ENCODE measurements at regions not wholly inside any gene's neighbourhood (a gene's known extent, or its start where the extent isn't known, plus 50 kb on each side); places are given as distances from the start of the nearest gene placed in this dataset.

DNA sequence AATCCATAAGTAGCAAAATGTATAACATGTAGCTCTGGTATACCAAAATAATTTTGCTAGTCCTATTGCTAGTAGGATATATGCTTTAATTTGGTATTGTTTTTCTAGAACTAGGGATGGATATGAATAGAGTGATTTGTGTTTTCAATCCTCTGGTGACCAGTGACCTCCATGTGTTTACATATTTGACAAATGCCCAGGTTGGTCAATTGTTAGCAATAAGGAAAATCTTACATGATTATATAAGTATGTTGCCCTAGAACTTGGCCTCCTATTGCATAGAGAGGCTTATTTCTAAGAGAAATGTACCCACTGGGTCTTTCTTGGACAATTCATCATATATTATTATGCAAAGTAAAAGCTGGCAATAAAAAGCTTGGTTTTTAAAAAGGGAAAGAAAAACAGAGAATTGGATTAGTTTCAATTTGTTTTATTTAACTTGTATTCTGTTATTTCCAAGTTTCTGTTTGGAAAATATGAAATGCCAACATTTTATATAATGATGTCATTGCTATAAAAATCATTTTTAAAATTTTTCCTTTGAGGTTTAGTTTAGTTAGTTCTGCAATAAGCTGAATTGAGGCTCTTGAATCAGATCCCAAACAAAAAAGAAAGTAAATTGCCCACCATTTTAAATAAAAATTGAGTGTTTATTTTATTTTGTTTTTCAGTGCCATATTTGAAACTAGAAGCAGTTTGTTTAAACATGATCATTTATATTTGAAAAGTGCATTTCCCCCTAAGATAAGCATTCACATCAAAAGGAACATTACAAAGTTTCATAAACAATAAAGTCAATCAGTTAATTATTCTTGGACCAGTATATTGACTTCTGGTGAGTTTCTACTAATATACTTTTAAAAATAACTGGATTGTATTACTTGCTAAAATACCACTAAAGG lies 210.9 kb downstream of the ZC3H11B start:
- no peak for DNase-seq (ENCODE audit: low read depth in 2 of 2)

- DNase-seq (ENCODE audit: low read depth in 2 of 2) = no peak
These were observed 213.5 kb downstream of the ZC3H11B start for GRCh38 chr1:219399446-219399845.

GRCh38 chr1:219398815-219399396 lies 214.0 kb downstream of the ZC3H11B start:
- DNase-seq (ENCODE audit: low read depth in 2 of 2) = no peak

DNA sequence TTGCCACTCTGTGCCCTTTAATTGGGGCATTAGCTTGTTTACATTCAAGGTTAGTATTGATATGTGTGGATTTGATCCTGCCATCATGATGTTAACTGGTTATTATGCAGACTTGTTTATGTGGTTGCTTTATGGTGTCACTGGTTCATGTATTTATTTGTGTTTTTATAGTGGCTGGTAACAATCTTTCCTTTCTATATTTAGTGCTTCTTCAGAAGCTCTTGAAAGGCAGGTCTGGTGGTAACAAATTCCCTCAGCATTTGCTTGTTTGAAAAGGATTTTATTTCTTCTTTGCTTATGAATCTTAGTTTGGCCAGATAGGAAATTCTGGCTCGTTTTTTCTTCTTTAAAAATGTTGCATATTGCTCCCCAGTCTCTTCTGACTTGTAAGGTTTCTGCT lies 215.4 kb downstream of the ZC3H11B start:
- DNase-seq (ENCODE audit: low read depth in 2 of 2) = no peak

DNA sequence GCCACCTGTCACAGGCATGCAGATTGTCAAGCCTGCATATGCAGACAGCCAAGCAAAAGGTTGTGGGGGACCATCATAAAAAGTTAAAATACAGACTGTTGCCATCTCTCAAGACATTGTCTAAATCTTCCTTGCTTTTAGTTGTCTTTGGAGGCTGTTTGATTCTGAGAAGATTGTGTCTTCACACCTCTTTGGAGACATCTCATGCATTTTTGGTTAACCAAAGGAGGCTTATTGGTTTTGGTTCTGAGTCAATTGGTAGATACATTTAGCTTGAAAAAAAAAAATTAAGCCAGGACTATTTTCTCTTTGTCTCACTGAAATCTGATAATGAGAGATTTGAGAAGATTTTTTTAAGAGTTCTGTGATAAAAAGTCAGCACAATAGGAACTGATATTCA lies 217.6 kb downstream of the LYPLAL1 start:
- no peak for DNase-seq (ENCODE audit: low read depth in 2 of 2)

DNA sequence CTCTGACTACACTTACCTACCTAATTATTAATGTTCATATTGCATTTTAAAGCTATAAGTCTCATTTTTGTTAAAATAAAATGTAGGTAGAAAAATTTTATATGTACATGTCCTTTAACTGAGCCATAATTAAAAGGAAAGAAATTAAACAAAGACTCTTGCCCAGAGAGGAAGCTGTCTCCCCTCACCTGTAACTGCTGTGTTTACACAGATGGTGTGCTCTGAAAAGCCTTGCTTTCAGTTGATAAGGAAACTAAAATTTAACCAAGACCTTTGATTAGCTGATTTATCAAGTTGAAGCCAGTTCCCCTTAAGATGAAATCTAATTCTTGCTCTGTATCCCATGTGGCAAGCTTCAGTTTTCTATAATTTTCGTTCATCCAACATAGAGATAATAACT lies 213.5 kb downstream of the LYPLAL1 start:
- DNase-seq (ENCODE audit: low read depth in 2 of 2) = no peak

DNA sequence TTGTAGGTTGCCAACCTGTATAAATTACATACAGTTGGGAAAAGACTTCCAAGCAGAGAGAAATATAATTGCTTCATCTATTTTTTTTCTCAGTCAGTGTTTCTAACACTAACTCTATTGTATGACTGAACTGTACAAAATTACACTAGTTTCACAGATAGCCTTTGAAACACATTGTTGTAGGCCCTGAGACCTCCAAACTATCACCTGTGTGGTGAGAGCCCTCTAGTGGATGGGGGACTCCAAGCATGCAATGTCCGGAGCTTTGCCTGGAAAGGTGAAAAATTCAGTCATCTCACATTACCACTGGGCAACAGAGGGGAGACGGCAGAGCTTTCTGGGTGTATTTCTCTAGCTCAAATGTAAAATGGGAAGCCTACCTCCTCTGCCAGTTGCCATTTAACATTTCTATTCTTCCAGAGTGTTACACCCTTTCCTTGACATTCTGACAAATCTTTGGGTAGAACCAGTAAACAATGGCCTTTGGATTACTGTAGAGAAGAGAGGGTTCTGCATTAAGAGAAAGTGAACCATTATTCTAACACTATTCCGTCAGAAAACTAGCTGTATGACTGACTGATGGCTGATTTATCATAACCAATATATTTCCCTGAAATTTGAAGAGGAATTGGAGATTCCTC lies 212.2 kb downstream of the LYPLAL1 start:
- DNase-seq (ENCODE audit: low read depth in 2 of 2) = no peak

DNA sequence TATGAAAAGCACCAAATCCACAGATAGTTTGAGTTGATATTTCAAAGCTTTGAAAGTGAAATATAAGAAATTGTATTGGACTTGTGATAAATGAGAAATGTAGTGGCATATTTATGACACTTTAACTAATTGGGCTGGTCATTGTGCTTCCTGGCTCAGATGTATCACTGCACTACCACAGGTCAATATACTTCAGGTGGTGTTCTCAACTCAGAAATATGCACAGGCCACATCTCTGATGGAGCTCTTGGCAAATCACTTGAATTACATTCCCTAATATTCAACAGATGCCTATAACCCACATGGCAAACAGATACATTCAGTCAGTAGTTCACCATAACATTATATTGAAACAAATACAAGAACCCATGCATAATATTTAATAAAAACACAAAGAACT lies 209.6 kb downstream of the LYPLAL1 start:
- no peak for DNase-seq (ENCODE audit: low read depth in 2 of 2)

DNA sequence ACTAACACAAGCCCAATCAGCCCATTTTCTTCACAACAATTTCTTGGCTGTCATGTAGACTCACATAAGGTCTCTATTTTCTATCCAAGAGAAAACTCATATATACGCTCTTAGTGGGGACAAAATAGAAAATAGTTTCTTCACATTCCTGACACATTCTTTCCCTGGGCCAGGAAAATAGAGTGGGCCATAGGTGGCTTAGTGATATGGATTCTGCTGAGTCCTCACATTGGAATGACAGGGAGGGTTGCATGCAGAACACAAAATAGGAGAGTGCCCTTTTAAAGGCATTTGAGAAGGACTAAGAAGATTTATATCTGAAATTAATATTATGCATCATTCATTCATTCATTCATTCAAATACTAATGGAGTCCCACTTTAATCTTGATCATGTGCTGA lies 207.7 kb downstream of the LYPLAL1 start:
- DNase-seq (ENCODE audit: low read depth in 2 of 2) = no peak

- DNase-seq (ENCODE audit: low read depth in 2 of 2) = no peak
These were observed 206.8 kb downstream of the LYPLAL1 start for GRCh38 chr1:219380463-219380862.

- no peak for DNase-seq (ENCODE audit: low read depth in 2 of 2)
These were observed 206.0 kb downstream of the LYPLAL1 start for GRCh38 chr1:219379691-219380090.

- DNase-seq (ENCODE audit: low read depth in 2 of 2) = no peak
These were observed 201.0 kb downstream of the LYPLAL1 start for GRCh38 chr1:219374636-219375035.

DNA sequence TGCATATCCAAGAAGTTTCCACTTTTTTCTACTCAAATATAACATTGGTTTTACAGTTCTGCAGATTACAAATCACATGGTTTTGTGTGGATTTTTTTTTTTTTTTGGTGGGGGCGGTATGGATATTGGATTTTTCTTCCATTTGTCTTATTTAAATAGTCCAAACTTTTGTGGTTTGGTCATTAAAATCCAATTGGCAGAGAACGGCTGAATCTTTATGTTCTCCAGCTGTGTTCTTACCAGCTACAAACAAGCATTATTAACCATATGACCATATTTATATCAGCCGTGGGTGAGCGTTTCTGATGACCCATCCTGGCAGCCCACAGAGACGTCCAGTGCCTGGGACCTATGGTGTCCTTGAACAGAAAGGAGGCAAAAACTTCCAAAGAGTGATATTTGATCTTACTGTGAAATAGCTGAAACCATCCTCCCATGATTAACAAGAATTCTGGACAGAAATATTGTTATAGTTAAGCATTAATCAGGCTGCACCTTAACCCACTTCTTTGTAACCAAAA lies 200.4 kb downstream of the LYPLAL1 start:
- DNase-seq (ENCODE audit: low read depth in 2 of 2) = no peak

GRCh38 chr1:219373616-219373935 lies 199.9 kb downstream of the LYPLAL1 start:
- no peak for DNase-seq (ENCODE audit: low read depth in 2 of 2)

- no peak for DNase-seq (ENCODE audit: low read depth in 2 of 2)
These were observed 199.4 kb downstream of the LYPLAL1 start for GRCh38 chr1:219372916-219373615.

- DNase-seq (ENCODE audit: low read depth in 2 of 2) = no peak
These were observed 197.8 kb downstream of the LYPLAL1 start for GRCh38 chr1:219371471-219371870.

DNA sequence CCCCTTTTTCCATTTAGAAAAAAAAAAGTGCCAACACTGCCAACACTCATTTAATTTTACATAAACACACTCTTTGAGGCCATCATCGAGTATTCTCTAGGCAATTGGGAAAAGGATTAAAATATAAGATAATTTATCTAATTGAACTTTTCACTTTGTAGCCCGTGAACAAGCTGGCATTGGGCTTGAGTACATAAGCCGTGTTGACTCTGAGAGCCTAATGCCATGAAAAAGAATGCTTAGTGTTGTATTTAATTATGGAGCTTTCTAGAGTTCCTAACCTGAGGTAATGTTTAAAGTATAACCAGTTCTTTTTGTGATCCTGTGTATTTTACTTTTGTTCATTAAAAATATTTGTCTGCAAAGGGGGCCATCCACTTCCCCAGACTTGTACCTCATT lies 193.8 kb downstream of the LYPLAL1 start:
- DNase-seq (ENCODE audit: low read depth in 2 of 2) = no peak

DNA sequence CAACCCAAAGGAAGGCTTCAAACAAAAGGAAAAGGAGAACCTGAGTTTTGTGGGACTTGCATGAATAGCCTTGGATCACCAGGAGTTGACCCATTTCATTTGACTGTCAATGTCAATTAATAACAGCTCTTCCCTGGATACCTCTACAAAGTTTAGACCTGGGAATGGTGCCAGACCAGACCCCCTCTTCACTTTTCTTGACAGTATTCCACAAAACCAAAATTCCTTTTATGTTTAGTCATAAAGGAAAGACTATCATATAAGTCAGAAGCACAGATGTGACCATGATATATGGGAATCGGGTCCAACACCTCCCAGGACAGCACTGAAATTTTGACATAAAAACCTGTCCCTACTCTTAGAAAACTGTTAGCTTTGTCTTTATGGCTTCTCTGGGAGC lies 191.8 kb downstream of the LYPLAL1 start:
- no peak for DNase-seq (ENCODE audit: low read depth in 2 of 2)

- no peak for DNase-seq (ENCODE audit: low read depth in 2 of 2)
These were observed 189.0 kb downstream of the LYPLAL1 start for GRCh38 chr1:219362702-219363101.

DNA sequence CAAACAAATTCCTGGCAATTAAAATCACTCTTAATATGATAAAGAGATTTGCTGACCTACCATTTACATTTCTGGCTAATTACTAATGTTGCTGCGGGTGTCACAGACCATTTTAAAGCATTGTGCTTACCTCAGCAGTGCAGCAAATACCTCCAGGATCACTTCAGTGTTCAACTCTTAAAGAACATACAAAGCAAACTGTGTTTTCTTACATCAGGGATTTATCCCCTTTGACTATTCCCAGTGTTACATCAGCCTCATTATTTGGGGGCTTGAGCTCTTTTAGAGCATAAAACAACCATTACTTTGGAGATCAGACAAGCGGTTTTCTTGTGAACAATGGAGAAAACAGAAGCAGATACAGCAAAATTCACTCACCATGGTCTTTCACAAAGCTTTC lies 185.4 kb downstream of the LYPLAL1 start:
- no peak for DNase-seq (ENCODE audit: low read depth in 2 of 2)

DNA sequence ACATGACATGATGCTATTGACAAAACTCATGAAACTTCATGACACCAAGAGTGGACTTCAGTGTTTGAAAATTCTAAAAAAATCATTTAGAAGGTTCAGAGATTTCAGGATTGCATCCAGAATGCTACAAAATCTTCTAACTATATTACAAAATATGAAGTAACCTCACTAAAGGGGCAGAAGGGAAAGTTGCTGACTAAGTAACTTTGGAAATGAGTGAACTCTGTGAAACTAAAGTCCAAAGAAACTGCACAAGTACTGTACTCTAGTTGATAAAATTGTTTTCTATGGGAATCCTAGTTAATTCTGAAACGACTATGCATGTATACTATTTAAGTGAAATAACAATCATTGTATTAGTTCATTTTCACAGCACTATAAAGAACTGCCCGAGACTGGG lies 184.4 kb downstream of the LYPLAL1 start:
- no peak for DNase-seq (ENCODE audit: low read depth in 2 of 2)

DNA sequence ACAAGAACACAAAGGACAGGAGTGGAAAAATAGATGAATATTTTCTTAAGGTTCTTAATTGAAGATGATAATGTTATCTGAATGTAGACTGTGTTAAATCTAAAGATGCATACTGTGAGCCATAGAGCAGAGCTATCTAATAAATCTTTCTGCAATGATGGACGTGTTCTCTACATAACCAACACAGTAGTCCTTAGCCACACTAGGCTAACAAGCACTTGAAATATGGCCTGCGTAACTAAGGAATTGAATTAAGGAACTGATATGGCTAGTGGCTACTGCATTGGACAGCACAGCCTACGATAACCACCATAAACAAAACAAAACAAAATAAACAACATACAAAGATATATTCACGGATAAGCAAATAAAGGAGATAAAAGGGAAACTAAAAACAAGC lies 181.3 kb downstream of the LYPLAL1 start:
- no peak for DNase-seq (ENCODE audit: low read depth in 2 of 2)
